GM12865 (cell line): ENCODE measurements at regions not wholly inside any gene's neighbourhood (a gene's known extent, or its start where the extent isn't known, plus 50 kb on each side); places are given as distances from the start of the nearest gene placed in this dataset.

Experiments used
- DNase-seq: peaks from one replicate; pipeline ENCODE4 v3.0.0; 2010; ENCODE audit warnings: low read depth
- H3K4me3 ChIP-seq: 2 replicates; pipeline ENCODE4 v1.5.1; 2011; ENCODE audit warnings: mild to moderate bottlenecking, low read depth, low read length, control low read depth
- TF ChIP-seq, protein P1 (sequence below): IDR thresholded peaks from 2 replicates; pipeline ENCODE4 v1.5.1; 2011; ENCODE audit warnings: low read length, control low read depth, low read depth, inconsistent platforms; ENCODE audit not compliant: insufficient read depth; ENCODE audit errors: missing control alignments

- no peak for DNase-seq
- TF ChIP-seq, protein P1, sequence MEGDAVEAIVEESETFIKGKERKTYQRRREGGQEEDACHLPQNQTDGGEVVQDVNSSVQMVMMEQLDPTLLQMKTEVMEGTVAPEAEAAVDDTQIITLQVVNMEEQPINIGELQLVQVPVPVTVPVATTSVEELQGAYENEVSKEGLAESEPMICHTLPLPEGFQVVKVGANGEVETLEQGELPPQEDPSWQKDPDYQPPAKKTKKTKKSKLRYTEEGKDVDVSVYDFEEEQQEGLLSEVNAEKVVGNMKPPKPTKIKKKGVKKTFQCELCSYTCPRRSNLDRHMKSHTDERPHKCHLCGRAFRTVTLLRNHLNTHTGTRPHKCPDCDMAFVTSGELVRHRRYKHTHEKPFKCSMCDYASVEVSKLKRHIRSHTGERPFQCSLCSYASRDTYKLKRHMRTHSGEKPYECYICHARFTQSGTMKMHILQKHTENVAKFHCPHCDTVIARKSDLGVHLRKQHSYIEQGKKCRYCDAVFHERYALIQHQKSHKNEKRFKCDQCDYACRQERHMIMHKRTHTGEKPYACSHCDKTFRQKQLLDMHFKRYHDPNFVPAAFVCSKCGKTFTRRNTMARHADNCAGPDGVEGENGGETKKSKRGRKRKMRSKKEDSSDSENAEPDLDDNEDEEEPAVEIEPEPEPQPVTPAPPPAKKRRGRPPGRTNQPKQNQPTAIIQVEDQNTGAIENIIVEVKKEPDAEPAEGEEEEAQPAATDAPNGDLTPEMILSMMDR: no peak
- no peak overlapping the region for H3K4me3 ChIP-seq
Observed at GRCh38 chr12:123065676-123066383, 85.1 kb downstream of the PITPNM2 start.

- TF ChIP-seq, protein P1: no peak
- DNase-seq: no peak
- H3K4me3 ChIP-seq: no peak overlapping the region
Observed at GRCh38 chr12:123064885-123065619, 84.6 kb downstream of the ARL6IP4 start.

GRCh38 chr12:123064366-123064765 lies 83.9 kb downstream of the ARL6IP4 start:
- TF ChIP-seq, protein P1: no peak
- no peak for DNase-seq
- H3K4me3 ChIP-seq: no peak overlapping the region

- H3K4me3 ChIP-seq: no peak overlapping the region
- peak; percentile 39 for DNase-seq
- TF ChIP-seq, protein P1: peak; percentile 45
Observed at GRCh38 chr12:123063535-123063934, 83.1 kb downstream of the ARL6IP4 start.

- no peak overlapping the region for H3K4me3 ChIP-seq
- peak; percentile 33 for DNase-seq
- TF ChIP-seq, protein P1: no peak
Observed at GRCh38 chr12:123062681-123063486, 82.4 kb downstream of the ARL6IP4 start.

GRCh38 chr12:123061441-123062205 lies 81.1 kb downstream of the ARL6IP4 start:
- TF ChIP-seq, protein P1: no peak
- H3K4me3 ChIP-seq: no peak overlapping the region
- no peak for DNase-seq
